ENCODE measurements at regions not wholly inside any gene's neighbourhood (a gene's known extent, or its start where the extent isn't known, plus 50 kb on each side); places are given as distances from the start of the nearest gene placed in this dataset.

DNA sequence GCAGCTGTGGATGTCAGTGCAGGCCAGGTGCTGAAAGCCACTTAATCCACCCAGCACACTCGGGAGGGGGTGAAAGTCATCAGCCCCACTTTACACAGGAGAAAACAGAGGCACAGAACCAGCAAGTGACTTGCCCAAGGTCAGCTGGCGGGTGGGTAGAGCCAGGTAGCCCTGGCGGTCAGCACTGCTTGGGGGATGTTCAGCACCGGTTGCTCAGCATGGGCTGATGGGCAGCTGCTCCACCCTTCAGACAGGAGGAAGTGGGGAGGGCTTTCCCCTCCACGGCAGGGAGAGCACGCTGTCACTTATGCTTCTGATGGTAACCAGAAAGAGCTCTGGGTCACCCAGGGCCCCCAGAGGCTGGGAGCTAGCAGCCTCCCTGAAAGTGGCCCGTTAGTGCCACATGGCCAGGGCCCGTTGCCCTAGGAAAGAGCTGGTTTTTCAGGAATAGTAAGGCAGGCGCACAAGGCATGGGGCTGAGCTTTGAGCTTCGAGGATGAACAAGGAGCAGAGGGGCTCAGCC, 417.9 kb downstream of the CTTN start:
- intact Hi-C loops (cut with DNase I, micrococcal nuclease), result no loop called here
- no peak for ATAC-seq
- DNase-seq, result no peak

DNA sequence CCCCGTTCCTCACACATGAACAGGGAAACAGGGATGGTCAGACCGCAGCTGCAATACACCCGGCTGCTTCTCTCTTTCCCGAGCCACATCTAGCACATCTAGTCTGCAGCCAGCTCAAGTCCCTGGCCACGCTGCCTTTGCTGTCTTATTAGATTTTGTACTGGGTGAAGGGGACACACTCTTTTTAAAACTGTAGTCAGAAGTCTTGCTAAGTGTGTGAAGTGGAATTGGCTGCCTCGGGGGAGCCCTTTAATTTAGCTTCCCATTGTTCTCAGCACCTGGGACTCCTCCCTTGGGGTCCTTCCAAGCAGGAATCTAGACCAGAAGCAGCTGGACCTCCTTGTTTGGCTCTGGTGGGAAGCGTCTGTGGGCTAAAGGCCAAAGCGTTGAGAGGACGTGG, 420.0 kb downstream of the CTTN start:
- intact Hi-C loops (cut with DNase I, micrococcal nuclease), result no loop called here
- no peak for ATAC-seq

DNA sequence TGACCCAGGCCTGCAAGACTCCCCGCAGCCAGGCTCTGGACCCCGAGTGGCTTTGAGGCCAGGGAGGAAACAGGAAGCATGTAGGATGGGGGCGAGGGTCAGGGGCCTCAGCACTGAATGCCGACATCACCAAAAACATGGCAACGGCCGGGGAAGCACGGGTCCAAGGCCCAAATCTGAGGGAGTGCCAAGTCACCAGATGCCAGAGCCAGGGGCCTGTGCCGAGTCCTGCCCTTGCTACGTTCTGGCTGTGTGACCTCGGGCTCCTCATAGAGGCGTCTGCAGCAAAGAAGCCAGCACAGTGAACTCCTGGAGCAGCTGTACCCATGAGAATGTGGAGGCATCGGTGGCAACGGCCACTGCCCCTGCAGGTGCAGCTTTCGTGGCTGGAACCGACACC, 420.7 kb downstream of the CTTN start:
- intact Hi-C loops (cut with DNase I, micrococcal nuclease), result no loop called here
- ATAC-seq (no peak), DNase-seq (no peak)

More for the DNA sequence above, 420.0 kb downstream of the CTTN start:
- no peak for DNase-seq

DNA sequence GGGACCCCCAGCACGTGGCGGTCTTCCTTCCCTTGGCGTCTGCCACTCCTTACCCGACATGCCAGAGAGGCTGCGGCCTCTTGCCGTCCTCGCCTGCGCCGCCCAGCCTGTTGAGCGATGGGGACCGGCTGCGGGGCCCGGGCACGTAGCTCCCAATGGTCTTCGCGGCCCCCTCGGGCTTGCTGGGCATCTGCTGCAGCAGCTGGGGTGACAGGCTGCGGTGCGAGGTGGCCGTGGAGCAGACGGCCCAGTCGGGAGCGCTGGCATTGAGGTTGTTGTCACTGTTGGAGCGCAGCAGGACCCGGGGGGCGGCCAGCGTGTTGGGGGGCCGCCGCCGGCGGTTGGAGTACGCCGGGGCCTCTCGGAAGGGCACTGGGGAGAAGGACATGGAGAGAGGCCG, 422.0 kb downstream of the CTTN start:
- no peak for DNase-seq
- ATAC-seq, result no peak

DNA sequence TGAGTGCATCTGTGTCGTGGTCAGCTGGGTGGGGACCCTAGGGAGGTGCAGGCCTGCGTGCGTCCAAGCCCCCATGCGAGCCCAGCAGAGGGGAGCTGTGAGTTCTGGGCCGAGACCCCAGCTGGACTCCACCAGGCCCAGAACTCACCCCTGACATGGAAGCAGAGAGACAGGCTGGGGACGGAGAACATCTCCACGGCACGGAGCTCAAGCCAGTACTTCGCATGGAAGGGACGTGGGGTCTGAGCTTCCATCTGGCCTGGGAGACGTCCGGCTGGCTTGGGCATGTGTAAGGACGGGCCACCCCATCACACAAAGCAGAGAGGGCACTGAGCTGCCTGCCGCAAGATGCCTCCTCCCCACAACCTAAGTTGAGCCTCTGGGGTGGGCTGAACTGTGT, 422.4 kb downstream of the CTTN start:
- DNase-seq (no peak), ATAC-seq (no peak)

More for the DNA sequence above, 422.0 kb downstream of the CTTN start:
- intact Hi-C loops (cut with DNase I, micrococcal nuclease), result no loop called here

DNA sequence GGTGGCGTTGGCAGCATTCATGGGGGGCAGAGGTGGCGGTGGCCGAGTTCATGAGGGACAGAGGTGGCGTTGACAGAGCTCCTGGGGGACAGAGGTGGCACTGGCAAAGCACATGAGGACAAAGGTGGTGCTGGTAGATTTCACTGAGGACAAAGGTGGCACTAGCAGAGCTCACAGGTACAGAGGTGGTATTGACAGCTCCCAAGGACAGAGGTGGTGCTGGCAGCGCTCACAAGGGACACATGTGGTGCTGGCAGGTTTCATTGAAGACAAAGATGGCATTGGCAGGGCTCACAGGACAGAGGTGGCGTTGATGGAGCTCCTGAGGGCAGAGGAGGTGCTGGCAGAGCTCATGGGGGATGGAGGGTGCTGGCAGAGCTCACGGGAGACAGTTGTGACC, 425.4 kb downstream of the CTTN start:
- DNase-seq, result no peak
- no peak for ATAC-seq
- intact Hi-C loops (cut with DNase I, micrococcal nuclease), result no loop called here

More for the DNA sequence above, 422.4 kb downstream of the CTTN start:
- intact Hi-C loops (cut with DNase I, micrococcal nuclease), result no loop called here

DNA sequence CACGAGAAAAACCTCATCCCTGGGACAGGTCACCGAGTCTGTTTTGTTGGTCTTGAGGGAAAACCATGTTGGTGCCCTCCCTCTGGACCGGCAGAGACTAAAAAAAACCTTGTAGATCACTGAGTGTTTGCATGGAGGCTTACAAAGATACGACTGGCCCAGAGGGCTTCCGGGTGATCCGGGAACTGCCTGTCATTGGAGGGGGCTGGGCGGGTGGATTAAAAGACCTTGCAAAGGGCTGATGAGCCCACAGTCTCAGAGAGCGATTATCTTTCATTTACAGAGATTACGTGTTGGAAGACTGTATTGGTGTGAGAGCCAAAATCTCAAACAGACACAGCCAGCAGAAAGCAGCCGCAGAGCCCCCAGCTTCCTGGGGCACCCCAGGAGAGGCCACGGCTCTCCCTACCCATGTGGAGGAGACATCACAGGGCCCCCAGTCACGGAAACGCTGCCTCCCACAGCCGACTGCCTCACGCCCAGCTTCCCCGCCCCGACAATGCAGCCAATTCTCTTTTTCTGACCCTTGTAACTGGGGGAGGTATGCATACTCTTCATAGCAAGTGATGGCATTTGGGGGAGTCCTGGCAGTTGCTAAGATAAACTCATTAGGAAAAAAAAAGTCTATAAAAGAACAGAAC, 426.4 kb downstream of the CTTN start:
- intact Hi-C loops (cut with DNase I, micrococcal nuclease), result no loop called here
- ATAC-seq (no peak), DNase-seq (no peak)

DNA sequence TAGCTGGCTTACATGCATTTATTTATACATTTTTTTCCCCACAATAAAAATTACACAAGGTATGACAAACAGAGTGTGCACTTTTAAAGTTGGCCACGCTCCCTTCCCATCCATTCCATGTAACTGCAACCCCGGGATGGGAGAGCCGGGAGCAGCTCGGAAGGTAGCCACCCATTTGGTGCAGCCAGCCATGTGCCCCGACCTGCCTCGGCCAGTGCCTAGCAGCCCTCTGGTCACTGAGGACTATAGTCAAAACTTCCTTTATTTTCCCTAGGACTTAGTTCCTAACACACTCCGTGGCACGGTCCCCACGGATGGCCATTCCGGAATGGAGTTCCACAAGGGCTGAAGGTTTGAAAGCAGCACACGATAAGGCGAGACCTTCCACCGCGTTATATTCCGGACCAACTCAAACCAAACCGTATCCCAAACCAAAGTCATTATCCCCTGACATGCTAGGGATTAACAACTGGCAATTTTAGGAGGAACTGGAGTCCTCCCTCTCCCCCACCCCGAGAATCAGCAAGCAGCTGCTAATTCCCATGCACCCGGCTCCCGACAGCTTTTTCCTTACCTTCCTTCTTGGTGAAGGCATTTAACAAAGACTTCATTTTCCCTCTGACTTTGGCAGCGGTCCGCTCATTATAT, 426.4 kb downstream of the SHANK2 start:
- DNase-seq (no peak), ATAC-seq (no peak)
- intact Hi-C loops (cut with DNase I, micrococcal nuclease), result no loop called here

DNA sequence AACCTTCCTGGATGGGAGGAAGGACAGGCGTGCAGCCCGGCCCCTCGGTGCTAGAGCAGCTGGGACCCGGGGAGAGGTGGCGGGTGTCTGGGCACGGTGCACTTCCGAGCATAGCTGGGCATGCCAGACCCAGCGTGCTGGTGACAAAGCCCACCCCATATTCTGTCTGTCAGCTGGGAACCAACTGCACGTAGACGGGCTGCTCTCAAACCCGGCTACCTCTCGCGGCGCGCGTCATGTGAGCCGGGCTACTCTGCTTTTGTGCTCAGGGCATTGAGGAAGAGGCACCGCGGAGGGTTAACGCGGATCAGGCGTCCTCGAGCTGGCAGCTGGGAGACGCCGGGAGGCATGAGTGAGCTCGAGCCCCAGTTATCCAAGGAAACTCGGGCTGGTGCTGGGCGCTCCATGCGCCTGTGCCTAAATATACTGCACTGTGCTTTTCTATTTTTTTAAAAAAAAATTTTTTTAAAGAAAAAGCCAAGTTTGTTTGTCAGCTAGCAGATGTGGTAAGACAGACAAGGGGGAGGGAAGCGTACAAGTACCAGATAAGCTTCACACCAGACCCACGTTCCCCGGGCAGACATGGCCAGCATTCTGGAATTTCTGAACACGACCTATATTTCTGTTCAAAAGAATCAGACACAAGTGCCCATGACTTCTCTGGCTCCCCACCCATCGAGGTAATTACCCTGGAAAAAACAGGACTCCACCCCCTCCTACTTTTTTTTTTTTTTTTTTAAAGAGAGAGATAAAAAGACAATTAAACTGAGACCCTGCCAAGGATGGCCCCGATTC, 425.6 kb downstream of the SHANK2 start:
- peak; percentile 14 to 34 for DNase-seq
- intact Hi-C loops (cut with DNase I, micrococcal nuclease), result no loop called here
- no peak for ATAC-seq

DNA sequence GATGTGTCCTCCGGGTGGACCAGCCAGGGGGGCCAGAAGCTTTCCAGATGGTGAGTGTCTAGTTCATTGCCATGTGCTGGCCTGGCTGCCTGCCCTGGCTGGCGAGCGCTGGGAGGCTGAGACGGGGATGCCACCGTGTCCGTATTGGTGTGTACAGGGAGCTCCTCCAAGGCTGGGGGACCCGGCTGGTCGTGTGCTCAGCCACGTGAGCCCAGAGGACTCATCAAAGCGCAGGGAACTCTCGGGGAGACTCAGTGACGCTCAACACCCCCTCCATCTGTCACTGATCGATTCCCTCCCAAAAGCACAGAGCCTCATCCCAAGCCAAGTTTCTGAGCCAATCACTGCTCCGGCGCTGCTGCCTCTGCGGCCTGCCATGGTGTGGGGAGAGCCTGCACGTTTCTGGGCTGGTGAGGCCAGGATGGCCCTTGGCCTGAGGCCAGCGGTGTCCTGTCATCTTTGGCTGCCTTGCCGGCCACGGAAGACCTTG, 423.7 kb downstream of the SHANK2 start:
- ATAC-seq, result no peak

DNA sequence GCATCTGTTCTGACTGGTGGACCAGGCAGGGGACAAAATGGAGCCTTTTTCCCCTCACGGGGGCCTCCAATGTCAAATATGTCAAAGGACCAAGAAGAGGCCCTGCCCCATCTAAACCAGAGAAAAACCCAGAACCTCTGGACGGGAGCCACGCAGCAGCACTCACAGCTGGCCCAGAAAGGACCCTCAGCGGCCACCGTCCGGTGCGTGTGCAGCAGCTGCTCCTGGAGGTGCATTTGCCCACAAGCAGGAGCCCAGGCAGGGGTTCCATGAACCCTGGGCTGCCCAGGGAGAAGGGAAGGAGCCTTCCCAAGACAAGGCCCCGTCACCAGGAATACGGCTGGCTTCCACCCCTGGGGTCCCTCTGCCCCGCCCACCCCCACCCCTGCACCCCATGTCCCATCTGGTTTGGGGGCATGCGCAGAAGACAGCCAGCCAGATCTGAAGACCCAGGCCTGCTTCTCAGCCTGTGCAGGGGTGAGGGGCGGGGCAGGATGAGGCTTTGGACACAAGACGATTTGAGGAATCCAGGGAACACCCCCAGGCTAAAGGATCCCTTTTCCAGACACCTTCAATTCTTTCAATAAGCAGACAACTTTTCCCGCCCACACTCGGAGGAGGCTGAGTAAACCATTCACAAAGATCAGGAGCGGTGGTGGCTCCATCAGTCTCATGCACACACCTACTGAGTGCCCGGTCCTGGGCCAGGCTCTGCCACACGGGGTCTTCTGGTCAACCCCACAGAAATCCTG, 423.1 kb downstream of the SHANK2 start:
- DNase-seq, result no peak
- no peak for ATAC-seq
- intact Hi-C loops (cut with DNase I, micrococcal nuclease), result no loop called here

More for the DNA sequence above, 423.7 kb downstream of the SHANK2 start:
- peak; percentile 27 to 61 for DNase-seq
- intact Hi-C loops (cut with DNase I, micrococcal nuclease), result no loop called here

DNA sequence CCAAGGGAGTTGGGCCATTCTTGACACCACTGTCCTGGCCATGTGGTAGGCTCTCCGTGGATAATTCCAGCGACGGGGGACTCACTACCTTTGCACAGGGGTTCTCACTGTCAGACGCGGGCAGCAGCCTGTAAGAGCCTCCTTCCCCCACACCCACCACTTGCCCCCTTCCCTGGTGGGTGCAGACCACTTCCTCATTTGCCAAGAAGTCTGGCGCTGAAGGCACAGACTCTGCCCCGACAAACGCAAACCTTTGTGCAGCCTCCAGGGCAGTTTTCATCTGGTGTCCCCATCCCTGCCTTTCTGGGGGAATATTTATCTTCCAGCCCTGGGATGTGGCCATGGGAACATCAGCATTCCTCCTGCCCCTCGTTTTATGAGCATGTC, 422.5 kb downstream of the SHANK2 start:
- intact Hi-C loops (cut with DNase I, micrococcal nuclease), result no loop called here
- ATAC-seq (no peak), DNase-seq (no peak)

DNA sequence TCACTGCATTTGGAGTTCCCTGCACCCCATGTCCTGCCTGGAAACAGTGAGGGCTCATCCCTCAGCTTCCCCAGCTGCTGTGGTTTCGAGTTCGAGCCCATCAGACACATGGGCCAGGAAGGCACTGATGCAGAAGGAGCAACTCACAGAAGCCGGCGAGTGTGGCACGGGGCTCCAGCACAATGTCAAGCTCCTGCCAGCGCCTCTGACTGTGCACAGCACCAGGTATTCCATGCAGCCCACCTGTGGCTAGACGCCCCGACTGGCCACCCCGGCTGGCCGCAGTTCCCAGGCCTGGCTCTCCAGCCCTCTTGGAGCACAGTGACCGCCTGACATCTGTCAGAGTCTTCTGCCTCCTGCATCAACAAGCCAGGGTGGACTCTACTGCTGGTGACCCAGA, 419.4 kb downstream of the SHANK2 start:
- no peak for DNase-seq
- intact Hi-C loops (cut with DNase I, micrococcal nuclease), result no loop called here
- no peak for ATAC-seq

DNA sequence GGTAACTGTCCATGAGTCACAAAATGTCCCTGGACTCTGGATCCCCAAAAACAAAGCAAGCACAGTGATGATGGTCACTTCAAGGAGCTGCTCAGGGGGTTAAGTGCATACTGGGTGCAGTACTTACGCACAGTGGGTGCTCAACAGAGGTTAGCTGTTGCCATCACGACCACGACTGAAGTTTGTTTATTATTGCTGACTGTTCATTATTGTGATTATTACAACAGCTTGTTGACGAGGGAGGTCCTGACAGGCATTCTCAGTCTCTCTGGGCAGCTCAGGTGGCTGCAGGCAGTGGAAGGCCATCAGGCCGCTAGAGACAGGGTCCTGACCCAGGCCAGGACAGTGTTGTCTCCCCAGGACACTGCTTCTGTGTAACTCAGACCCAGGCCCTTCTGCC, 418.8 kb downstream of the SHANK2 start:
- ATAC-seq, result no peak
- no peak for DNase-seq
- intact Hi-C loops (cut with DNase I, micrococcal nuclease), result no loop called here

DNA sequence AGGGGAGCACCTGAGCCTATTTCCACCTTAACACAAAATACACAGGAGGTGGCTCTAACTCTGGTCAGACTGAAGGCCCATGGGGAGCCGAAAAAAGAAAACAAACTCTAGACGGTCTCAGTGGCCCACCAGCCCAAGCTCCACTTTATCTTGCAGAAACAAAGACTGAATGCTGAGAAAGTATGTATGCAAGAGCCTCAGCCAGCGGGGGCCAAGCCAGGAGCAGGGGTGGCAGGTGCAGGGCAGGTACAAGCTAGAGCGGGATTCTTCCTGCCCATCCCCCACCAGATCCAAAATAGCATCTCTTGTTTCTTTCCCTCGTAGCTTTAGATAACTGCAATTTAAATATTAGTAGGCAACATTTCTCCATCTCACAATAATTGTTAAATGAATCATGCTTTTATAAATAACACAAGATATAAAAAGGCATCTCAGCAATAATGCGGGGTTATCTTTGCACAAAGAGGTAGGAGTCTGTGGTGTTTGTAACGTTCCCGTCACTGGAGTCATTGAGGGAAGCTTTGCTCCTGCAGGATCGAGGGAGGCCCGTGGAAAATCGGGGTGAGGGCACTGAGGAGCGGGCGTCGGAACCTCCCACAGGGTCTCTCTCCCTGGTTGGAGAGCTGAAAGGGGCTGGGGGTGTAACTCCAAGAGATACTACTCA, 418.0 kb downstream of the SHANK2 start:
- intact Hi-C loops (cut with DNase I, micrococcal nuclease), result no loop called here
- no peak for DNase-seq

DNA sequence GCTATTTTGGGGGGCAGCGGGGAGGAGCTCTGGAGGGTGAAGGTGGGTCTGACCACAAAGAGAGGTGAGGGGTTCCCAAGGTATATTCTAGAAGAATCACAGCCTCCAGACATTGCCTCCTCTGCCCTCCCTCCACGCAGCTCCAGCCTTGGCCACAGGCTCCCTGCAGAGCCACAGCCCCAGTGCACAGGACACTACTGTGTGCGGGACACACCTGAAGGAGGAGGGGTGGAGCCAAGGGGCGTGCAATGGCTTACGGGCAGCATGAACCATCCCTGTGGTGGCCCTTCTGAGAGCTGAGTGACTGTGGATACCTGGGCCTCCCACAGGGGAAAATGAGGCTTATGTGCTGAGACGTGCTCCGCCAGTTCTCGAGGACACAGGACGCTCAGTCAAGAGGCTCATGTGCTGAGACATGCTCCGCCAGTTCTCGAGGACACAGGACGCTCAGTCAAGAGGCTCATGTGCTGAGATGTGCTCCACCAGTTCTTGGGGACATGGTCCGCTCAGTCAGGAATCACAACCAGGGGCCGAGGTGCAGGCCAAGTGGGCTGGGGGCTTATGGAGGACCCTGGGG, 417.3 kb downstream of the SHANK2 start:
- DNase-seq (no peak), ATAC-seq (no peak)
- intact Hi-C loops (cut with DNase I, micrococcal nuclease), result no loop called here

More for the DNA sequence above, 418.0 kb downstream of the SHANK2 start:
- ATAC-seq, result no peak

DNA sequence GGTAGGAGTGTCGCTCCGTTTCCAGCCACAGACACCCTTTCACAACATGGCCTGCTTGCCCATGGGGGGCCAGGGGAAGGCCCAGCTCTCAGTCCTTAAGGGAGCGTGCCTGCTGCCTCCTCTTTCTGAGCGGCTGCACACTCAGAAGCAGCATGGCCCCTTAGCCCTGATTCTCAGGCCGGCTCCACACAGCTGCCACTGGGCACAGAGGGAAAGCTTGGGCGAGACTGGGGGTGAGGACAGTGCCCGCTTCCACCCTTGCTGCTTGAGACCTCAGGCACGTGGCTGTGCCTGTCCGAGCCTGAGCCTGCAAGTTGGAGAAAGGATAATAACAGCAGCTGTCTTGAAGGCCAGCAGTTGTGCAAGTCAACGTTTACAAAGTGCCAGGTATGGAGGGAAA, 416.3 kb downstream of the SHANK2 start:
- intact Hi-C loops (cut with DNase I, micrococcal nuclease), result no loop called here
- no peak for ATAC-seq
- no peak for DNase-seq

DNA sequence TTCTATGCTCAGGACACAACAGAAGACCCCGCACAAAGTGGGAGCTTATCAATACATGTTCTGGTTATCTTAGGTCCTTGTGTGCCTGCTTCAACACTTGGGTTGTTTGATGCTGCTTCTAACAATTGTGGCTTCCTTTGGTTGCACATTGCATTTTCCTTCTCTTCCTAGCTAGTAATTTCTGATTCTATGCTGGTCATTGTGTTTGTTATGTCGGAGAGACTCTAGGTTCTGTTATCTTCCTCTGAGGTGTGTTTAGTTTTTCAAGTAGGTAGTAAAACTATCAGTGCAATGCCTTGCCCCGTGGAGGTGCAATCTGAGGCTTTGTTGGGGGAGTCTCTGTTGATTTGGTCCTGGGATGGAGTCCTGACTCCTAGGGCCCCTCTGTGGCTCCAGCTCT, 414.2 kb downstream of the SHANK2 start:
- no peak for ATAC-seq

More for the DNA sequence above, 414.2 kb downstream of the SHANK2 start:
- intact Hi-C loops (cut with DNase I, micrococcal nuclease), result no loop called here
- DNase-seq, result no peak

Data from left colon (tissue), 2 donors.